ENCODE measurements at regions not wholly inside any gene's neighbourhood (a gene's known extent, or its start where the extent isn't known, plus 50 kb on each side); places are given as distances from the start of the nearest gene placed in this dataset.
"Not testable (repeated sequence)": the region's sequence is repeated elsewhere in the genome, so short reads cannot be mapped to it uniquely, and the experiment has no call there.

GRCh38 chr4:151583157-151583914, 174.4 kb downstream of the FHIP1A start:
- Histone ChIP-seq H3K4me3 (ENCODE audit: control insufficient read depth in 1 of 7, extremely low read depth in 1 of 7, insufficient read depth in 4 of 7, low read depth in 2 of 7, low read length in 6 of 7) (no peak overlapping the region), H3K9me3 (ENCODE audit: control extremely low read depth in 1 of 5, control insufficient read depth in 4 of 5, insufficient read depth in 2 of 5, low read depth in 1 of 5, low read length in 4 of 5) (no peaks in the 10 kb centered on the region), H3K36me3 (ENCODE audit: control insufficient read depth in 4 of 4, insufficient read depth in 4 of 4, low read length in 3 of 4) (no peaks in the 10 kb centered on the region), H3K4me1 (ENCODE audit: control extremely low read depth in 1 of 4, control insufficient read depth in 4 of 4, insufficient read depth in 4 of 4, low read length in 3 of 4) (no peaks in the 10 kb centered on the region), H3K27me3 (replicated peaks in 2 of 5; ENCODE audit: control insufficient read depth in 4 of 5, insufficient read depth in 5 of 5, low read length in 4 of 5) (peaks cover 0 to 9% (median 2%) of the 10 kb centered on the region in 5 experiments), H3K27ac (ENCODE audit: insufficient read depth in 1 of 2, low read depth in 1 of 2, low read length in 2 of 2, poor library complexity in 1 of 2, severe bottlenecking in 2 of 2) (no peak overlapping the region)
- ChIA-PET CTCF (no interaction called here), POLR2A (no interaction called here)
- no peak for DNase-seq
- 38% methylated on average over 1 of the region's 4 CpGs for WGBS (ENCODE audit: insufficient coverage)

- Histone ChIP-seq H3K4me1 (ENCODE audit: control extremely low read depth in 1 of 4, control insufficient read depth in 4 of 4, insufficient read depth in 4 of 4, low read length in 3 of 4) (no peaks in the 10 kb centered on the region), H3K9me3 (ENCODE audit: control extremely low read depth in 1 of 5, control insufficient read depth in 4 of 5, insufficient read depth in 2 of 5, low read depth in 1 of 5, low read length in 4 of 5) (no peaks in the 10 kb centered on the region), H3K27me3 (replicated peaks in 2 of 5; ENCODE audit: control insufficient read depth in 4 of 5, insufficient read depth in 5 of 5, low read length in 4 of 5) (peaks cover 0 to 9% (median 2%) of the 10 kb centered on the region in 5 experiments), H3K36me3 (ENCODE audit: control insufficient read depth in 4 of 4, insufficient read depth in 4 of 4, low read length in 3 of 4) (no peaks in the 10 kb centered on the region), H3K27ac (ENCODE audit: insufficient read depth in 1 of 2, low read depth in 1 of 2, low read length in 2 of 2, poor library complexity in 1 of 2, severe bottlenecking in 2 of 2) (no peak overlapping the region), H3K4me3 (ENCODE audit: control insufficient read depth in 1 of 7, extremely low read depth in 1 of 7, insufficient read depth in 4 of 7, low read depth in 2 of 7, low read length in 6 of 7) (no peak overlapping the region)
- CTCF ChIA-PET: no interaction called here
- DNase-seq: no peak
- POLR2A ChIA-PET: no interaction called here
These were observed 175.1 kb downstream of the FHIP1A start for GRCh38 chr4:151584101-151584500.

GRCh38 chr4:151595629-151596028, 165.2 kb downstream of the GATB start:
- CTCF ChIA-PET; H3K36me3 ChIP-seq (ENCODE audit: control insufficient read depth in 4 of 4, insufficient read depth in 4 of 4, low read length in 3 of 4); H3K4me3 ChIP-seq (ENCODE audit: control insufficient read depth in 1 of 7, extremely low read depth in 1 of 7, insufficient read depth in 4 of 7, low read depth in 2 of 7, low read length in 6 of 7); H3K27me3 ChIP-seq (replicated peaks in 2 of 5; ENCODE audit: control insufficient read depth in 4 of 5, insufficient read depth in 5 of 5, low read length in 4 of 5); H3K4me1 ChIP-seq (ENCODE audit: control extremely low read depth in 1 of 4, control insufficient read depth in 4 of 4, insufficient read depth in 4 of 4, low read length in 3 of 4); POLR2A ChIA-PET; DNase-seq; H3K27ac ChIP-seq (ENCODE audit: insufficient read depth in 1 of 2, low read depth in 1 of 2, low read length in 2 of 2, poor library complexity in 1 of 2, severe bottlenecking in 2 of 2); H3K9me3 ChIP-seq (ENCODE audit: control extremely low read depth in 1 of 5, control insufficient read depth in 4 of 5, insufficient read depth in 2 of 5, low read depth in 1 of 5, low read length in 4 of 5): not testable (repeated sequence)
- WGBS (ENCODE audit: insufficient coverage): no CpG with 5 or more reads among the region's 1 CpG

- 95% methylated on average over 8 of the region's 8 CpGs for WGBS (ENCODE audit: insufficient coverage)
- H3K27me3 ChIP-seq (replicated peaks in 2 of 5; ENCODE audit: control insufficient read depth in 4 of 5, insufficient read depth in 5 of 5, low read length in 4 of 5); H3K27ac ChIP-seq (ENCODE audit: insufficient read depth in 1 of 2, low read depth in 1 of 2, low read length in 2 of 2, poor library complexity in 1 of 2, severe bottlenecking in 2 of 2); CTCF ChIA-PET; H3K36me3 ChIP-seq (ENCODE audit: control insufficient read depth in 4 of 4, insufficient read depth in 4 of 4, low read length in 3 of 4); H3K4me1 ChIP-seq (ENCODE audit: control extremely low read depth in 1 of 4, control insufficient read depth in 4 of 4, insufficient read depth in 4 of 4, low read length in 3 of 4); H3K9me3 ChIP-seq (ENCODE audit: control extremely low read depth in 1 of 5, control insufficient read depth in 4 of 5, insufficient read depth in 2 of 5, low read depth in 1 of 5, low read length in 4 of 5); H3K4me3 ChIP-seq (ENCODE audit: control insufficient read depth in 1 of 7, extremely low read depth in 1 of 7, insufficient read depth in 4 of 7, low read depth in 2 of 7, low read length in 6 of 7); DNase-seq; POLR2A ChIA-PET: not testable (repeated sequence)
These were observed 163.1 kb downstream of the GATB start for GRCh38 chr4:151597691-151598090.

- ChIA-PET CTCF (interaction anchor here (1.2 kb wide), 1 partner anchor 10 kb away, joined by 3 read pairs; no protein-coding TSS in a partner anchor), POLR2A (no interaction called here)
- DNase-seq: no peak
- H3K36me3 ChIP-seq (ENCODE audit: control insufficient read depth in 4 of 4, insufficient read depth in 4 of 4, low read length in 3 of 4): no peaks in the 10 kb centered on the region
- no peak overlapping the region for H3K27ac ChIP-seq (ENCODE audit: insufficient read depth in 1 of 2, low read depth in 1 of 2, low read length in 2 of 2, poor library complexity in 1 of 2, severe bottlenecking in 2 of 2)
- peaks cover 0 to 3% (median 0%) of the 10 kb centered on the region in 5 experiments for H3K27me3 ChIP-seq (replicated peaks in 2 of 5; ENCODE audit: control insufficient read depth in 4 of 5, insufficient read depth in 5 of 5, low read length in 4 of 5)
- H3K4me1 ChIP-seq (ENCODE audit: control extremely low read depth in 1 of 4, control insufficient read depth in 4 of 4, insufficient read depth in 4 of 4, low read length in 3 of 4): no peaks in the 10 kb centered on the region
- no peak overlapping the region for H3K4me3 ChIP-seq (ENCODE audit: control insufficient read depth in 1 of 7, extremely low read depth in 1 of 7, insufficient read depth in 4 of 7, low read depth in 2 of 7, low read length in 6 of 7)
- WGBS (ENCODE audit: insufficient coverage): 100% methylated on average over 1 of the region's 2 CpGs
- no peaks in the 10 kb centered on the region for H3K9me3 ChIP-seq (ENCODE audit: control extremely low read depth in 1 of 5, control insufficient read depth in 4 of 5, insufficient read depth in 2 of 5, low read depth in 1 of 5, low read length in 4 of 5)
These were observed 160.9 kb downstream of the GATB start for GRCh38 chr4:151599863-151600262.

GRCh38 chr4:151600432-151600831, 160.4 kb downstream of the GATB start:
- no peaks in the 10 kb centered on the region for H3K9me3 ChIP-seq (ENCODE audit: control extremely low read depth in 1 of 5, control insufficient read depth in 4 of 5, insufficient read depth in 2 of 5, low read depth in 1 of 5, low read length in 4 of 5)
- no peaks in the 10 kb centered on the region for H3K4me1 ChIP-seq (ENCODE audit: control extremely low read depth in 1 of 4, control insufficient read depth in 4 of 4, insufficient read depth in 4 of 4, low read length in 3 of 4)
- no peaks in the 10 kb centered on the region for H3K36me3 ChIP-seq (ENCODE audit: control insufficient read depth in 4 of 4, insufficient read depth in 4 of 4, low read length in 3 of 4)
- POLR2A ChIA-PET: no interaction called here
- no peak overlapping the region for H3K27ac ChIP-seq (ENCODE audit: insufficient read depth in 1 of 2, low read depth in 1 of 2, low read length in 2 of 2, poor library complexity in 1 of 2, severe bottlenecking in 2 of 2)
- peaks cover 0 to 3% (median 0%) of the 10 kb centered on the region in 5 experiments for H3K27me3 ChIP-seq (replicated peaks in 2 of 5; ENCODE audit: control insufficient read depth in 4 of 5, insufficient read depth in 5 of 5, low read length in 4 of 5)
- CTCF ChIA-PET: interaction anchor here (1.2 kb wide), 1 partner anchor 10 kb away, joined by 3 read pairs; no protein-coding TSS in a partner anchor
- DNase-seq: no peak
- no peak overlapping the region for H3K4me3 ChIP-seq (ENCODE audit: control insufficient read depth in 1 of 7, extremely low read depth in 1 of 7, insufficient read depth in 4 of 7, low read depth in 2 of 7, low read length in 6 of 7)
- 100% methylated on average over 2 of the region's 3 CpGs for WGBS (ENCODE audit: insufficient coverage)

GRCh38 chr4:151603377-151603776, 157.4 kb downstream of the GATB start:
- no peak for DNase-seq
- ChIA-PET POLR2A (no interaction called here), CTCF (interaction anchor here (1.4 to 1.6 kb wide), 2 partner anchors 11 to 241 kb away, joined by 4 to 6 read pairs; no protein-coding TSS in a partner anchor)
- Histone ChIP-seq H3K36me3 (ENCODE audit: control insufficient read depth in 4 of 4, insufficient read depth in 4 of 4, low read length in 3 of 4) (no peaks in the 10 kb centered on the region), H3K27ac (ENCODE audit: insufficient read depth in 1 of 2, low read depth in 1 of 2, low read length in 2 of 2, poor library complexity in 1 of 2, severe bottlenecking in 2 of 2) (no peak overlapping the region), H3K4me3 (ENCODE audit: control insufficient read depth in 1 of 7, extremely low read depth in 1 of 7, insufficient read depth in 4 of 7, low read depth in 2 of 7, low read length in 6 of 7) (no peak overlapping the region), H3K4me1 (ENCODE audit: control extremely low read depth in 1 of 4, control insufficient read depth in 4 of 4, insufficient read depth in 4 of 4, low read length in 3 of 4) (no peaks in the 10 kb centered on the region), H3K9me3 (ENCODE audit: control extremely low read depth in 1 of 5, control insufficient read depth in 4 of 5, insufficient read depth in 2 of 5, low read depth in 1 of 5, low read length in 4 of 5) (no peaks in the 10 kb centered on the region), H3K27me3 (replicated peaks in 2 of 5; ENCODE audit: control insufficient read depth in 4 of 5, insufficient read depth in 5 of 5, low read length in 4 of 5) (peaks cover 0 to 3% (median 0%) of the 10 kb centered on the region in 5 experiments)
- WGBS (ENCODE audit: insufficient coverage): 87% methylated on average over 2 of the region's 2 CpGs
